Tibial nerve (tissue), 4 donors: ENCODE measurements at regions not wholly inside any gene's neighbourhood (a gene's known extent, or its start where the extent isn't known, plus 50 kb on each side); places are given as distances from the start of the nearest gene placed in this dataset.

ENCODE experiments used
- DNase-seq, 2 donors: peaks; one replicate each; pipeline ENCODE4 v3.0.0-alpha.2; 2019; ENCODE audit warnings: low spot score in 2 of 2
- H3K27ac ChIP-seq, 4 donors: fragments of 200-600 bp; sonication (generic) in 3 of 4; one replicate each; pipeline ENCODE4 v1.5.1; 2017 to 2019; ENCODE audit warnings: mild to moderate bottlenecking in 1 of 4
- H3K27me3 ChIP-seq, 2 donors: fragments of 200-600 bp; sonication (generic) in 1 of 2; one replicate each; pipeline versions ENCODE4 v1.5.1 to v1.6.0; 2017 to 2019
- H3K36me3 ChIP-seq, 3 donors: fragments of 200-600 bp; sonication (generic); one replicate each; pipeline ENCODE4 v1.5.1; 2018 to 2019
- H3K4me1 ChIP-seq, 4 donors: fragments of 200-600 bp; sonication (generic) in 3 of 4; one replicate each; pipeline ENCODE4 v1.5.1; 2017 to 2019
- H3K4me3 ChIP-seq, 4 donors: fragments of 200-600 bp; sonication (generic) in 3 of 4; one replicate each; pipeline ENCODE4 v1.5.1; 2017 to 2019; ENCODE audit warnings: mild to moderate bottlenecking in 1 of 4, moderate library complexity in 1 of 4
- H3K9me3 ChIP-seq, 4 donors: fragments of 200-600 bp; sonication (generic) in 3 of 4; one replicate each; pipeline ENCODE4 v1.5.1; 2017 to 2019
- EP300 ChIP-seq, 2 donors: sonication (generic); formaldehyde crosslinking; IDR thresholded peaks; one replicate each; pipeline ENCODE4 v1.6.1; 2017; ENCODE audit warnings: antibody characterized with exemption in 2 of 2, mild to moderate bottlenecking in 1 of 2
- POLR2A ChIP-seq, 2 donors: fragments of 450-650 bp; IDR thresholded peaks; one replicate each; pipeline ENCODE4 v1.6.1; 2017; ENCODE audit warnings: antibody characterized with exemption in 2 of 2, mild to moderate bottlenecking in 2 of 2, moderate library complexity in 2 of 2
- WGBS, 2 donors: methylation state at CpG; one replicate each; pipeline ENCODE4 v1.1.5; 2018; 5-methylcytosine and 5-hydroxymethylcytosine counted together
- TF ChIP-seq, protein P1 (sequence below), 5 experiments: fragments of 200-600 bp in 3 of 5; fragments of 450-650 bp in 2 of 5; sonication (generic) in 3 of 5; IDR thresholded peaks; one replicate each; pipeline ENCODE4 v1.5.1; 2016 to 2019; ENCODE audit warnings: antibody characterized with exemption in 5 of 5, mild to moderate bottlenecking in 3 of 5, moderate library complexity in 2 of 5

DNA sequence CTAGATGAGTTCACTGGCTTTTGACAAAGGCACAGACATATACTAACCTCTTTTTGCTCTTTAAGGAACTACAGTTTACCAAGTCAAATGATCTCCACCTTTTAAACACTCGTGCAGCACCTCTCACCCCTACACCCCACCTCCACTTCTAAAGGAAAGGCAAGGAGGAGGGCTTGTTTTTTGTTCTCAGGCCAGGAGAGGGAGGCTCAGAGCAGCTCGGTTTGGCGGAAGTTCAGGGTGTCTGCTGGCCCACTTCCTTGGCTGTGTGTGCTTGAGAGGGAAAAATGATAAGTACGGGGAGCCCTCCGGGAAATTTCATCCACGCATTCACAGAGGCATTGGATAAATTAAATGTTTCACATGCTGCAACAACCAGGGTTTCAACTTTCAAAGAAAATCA, 667.9 kb downstream of the BCL11A start:
- H3K36me3 ChIP-seq = no peaks in the 10 kb centered on the region
- H3K4me3 ChIP-seq = no peak overlapping the region
- no peaks in the 10 kb centered on the region for H3K27me3 ChIP-seq
- TF ChIP-seq, protein P1, sequence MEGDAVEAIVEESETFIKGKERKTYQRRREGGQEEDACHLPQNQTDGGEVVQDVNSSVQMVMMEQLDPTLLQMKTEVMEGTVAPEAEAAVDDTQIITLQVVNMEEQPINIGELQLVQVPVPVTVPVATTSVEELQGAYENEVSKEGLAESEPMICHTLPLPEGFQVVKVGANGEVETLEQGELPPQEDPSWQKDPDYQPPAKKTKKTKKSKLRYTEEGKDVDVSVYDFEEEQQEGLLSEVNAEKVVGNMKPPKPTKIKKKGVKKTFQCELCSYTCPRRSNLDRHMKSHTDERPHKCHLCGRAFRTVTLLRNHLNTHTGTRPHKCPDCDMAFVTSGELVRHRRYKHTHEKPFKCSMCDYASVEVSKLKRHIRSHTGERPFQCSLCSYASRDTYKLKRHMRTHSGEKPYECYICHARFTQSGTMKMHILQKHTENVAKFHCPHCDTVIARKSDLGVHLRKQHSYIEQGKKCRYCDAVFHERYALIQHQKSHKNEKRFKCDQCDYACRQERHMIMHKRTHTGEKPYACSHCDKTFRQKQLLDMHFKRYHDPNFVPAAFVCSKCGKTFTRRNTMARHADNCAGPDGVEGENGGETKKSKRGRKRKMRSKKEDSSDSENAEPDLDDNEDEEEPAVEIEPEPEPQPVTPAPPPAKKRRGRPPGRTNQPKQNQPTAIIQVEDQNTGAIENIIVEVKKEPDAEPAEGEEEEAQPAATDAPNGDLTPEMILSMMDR (IDR thresholded peaks at IDR 0.05) = no peak
- no peak for TF ChIP-seq EP300 (IDR thresholded peaks at IDR 0.05)
- no peak for TF ChIP-seq POLR2A (IDR thresholded peaks at IDR 0.05)
- WGBS, 2 donors = 52 to 53% methylated on average over 6 of the region's 6 CpGs
- H3K4me1 ChIP-seq = no peaks in the 10 kb centered on the region
- no peaks in the 10 kb centered on the region for H3K9me3 ChIP-seq
- H3K27ac ChIP-seq = no peak overlapping the region
- DNase-seq = no peak

DNA sequence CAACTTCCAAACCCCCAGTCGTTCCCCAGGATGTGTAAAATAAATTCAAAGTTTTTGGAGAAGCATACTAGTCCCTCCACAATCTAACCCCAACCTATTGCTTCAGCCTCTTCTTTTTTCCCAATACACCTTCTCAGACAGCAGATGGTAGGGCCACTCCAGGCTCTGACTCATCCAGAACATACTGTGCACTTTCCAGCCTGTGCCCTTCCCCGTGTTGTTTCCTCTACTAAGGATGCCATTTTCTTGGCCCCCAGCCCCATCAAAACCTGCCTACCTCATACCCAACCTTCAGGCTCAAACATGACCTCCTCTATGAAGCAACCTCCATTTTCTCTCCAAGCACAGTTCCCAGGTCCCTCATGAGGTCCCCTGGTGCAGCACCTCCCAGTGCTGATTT, 669.3 kb downstream of the BCL11A start:
- TF ChIP-seq EP300 (IDR thresholded peaks at IDR 0.05) (no peak), POLR2A (IDR thresholded peaks at IDR 0.05) (no peak)
- TF ChIP-seq, protein P1 (IDR thresholded peaks at IDR 0.05) = no peak

DNA sequence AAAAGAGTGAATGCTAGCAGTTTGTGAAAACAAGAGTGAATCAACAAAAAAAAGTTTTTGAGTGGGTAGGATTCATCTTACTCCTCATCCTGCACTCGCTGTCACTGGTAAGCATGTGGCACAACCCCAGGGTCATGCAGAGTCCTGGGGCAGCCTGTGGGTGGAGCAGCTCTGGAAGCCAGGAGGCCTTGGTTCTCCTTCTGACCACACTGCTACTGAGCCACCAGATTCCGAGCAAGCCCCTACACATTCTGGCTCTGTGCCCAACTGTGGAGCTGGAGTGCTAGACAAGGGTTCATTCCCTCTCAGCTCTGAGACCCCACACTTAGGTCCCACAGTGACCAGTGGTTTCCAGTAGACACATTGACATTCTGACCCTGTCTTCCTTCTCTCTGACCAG, 670.6 kb downstream of the BCL11A start:
- Histone ChIP-seq H3K27me3 (no peaks in the 10 kb centered on the region), H3K9me3 (no peaks in the 10 kb centered on the region), H3K4me1 (no peaks in the 10 kb centered on the region), H3K27ac (no peak overlapping the region), H3K4me3 (no peak overlapping the region), H3K36me3 (no peaks in the 10 kb centered on the region)
- no peak for DNase-seq
- WGBS, 2 donors = 37 to 50% methylated on average over 2 of the region's 2 CpGs
- TF ChIP-seq POLR2A (IDR thresholded peaks at IDR 0.05) (no peak), EP300 (IDR thresholded peaks at IDR 0.05) (no peak)
- TF ChIP-seq, protein P1 (IDR thresholded peaks at IDR 0.05) = no peak

More for the DNA sequence above, 669.3 kb downstream of the BCL11A start:
- no peak for DNase-seq
- H3K9me3 ChIP-seq = no peaks in the 10 kb centered on the region
- no peak overlapping the region for H3K27ac ChIP-seq
- no peaks in the 10 kb centered on the region for H3K4me1 ChIP-seq
- 80 to 89% methylated on average over 2 of the region's 2 CpGs for WGBS, 2 donors
- no peak overlapping the region for H3K4me3 ChIP-seq
- H3K36me3 ChIP-seq = no peaks in the 10 kb centered on the region
- no peaks in the 10 kb centered on the region for H3K27me3 ChIP-seq

DNA sequence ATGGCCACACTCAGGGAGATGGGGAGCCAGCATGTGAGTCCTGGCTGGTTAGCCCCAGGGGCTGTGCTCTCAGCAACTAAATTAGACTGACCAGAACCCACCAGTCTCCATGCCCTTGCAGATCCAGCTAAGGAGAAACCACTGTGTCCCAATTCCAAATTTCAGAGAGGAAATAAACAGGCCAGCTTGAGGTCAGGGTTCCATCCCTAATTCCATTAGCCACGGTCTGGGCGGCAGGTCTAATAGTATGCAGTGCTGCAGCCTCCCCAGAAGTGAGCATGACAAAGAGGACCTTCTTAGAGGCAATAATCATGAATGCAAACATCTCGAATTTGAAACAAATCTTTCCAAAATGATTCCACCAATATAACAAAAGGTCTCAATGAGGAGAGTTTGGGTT, 671.2 kb downstream of the BCL11A start:
- DNase-seq = no peak
- Histone ChIP-seq H3K27ac (no peak overlapping the region), H3K27me3 (no peaks in the 10 kb centered on the region), H3K36me3 (no peaks in the 10 kb centered on the region), H3K9me3 (no peaks in the 10 kb centered on the region), H3K4me3 (no peak overlapping the region), H3K4me1 (no peaks in the 10 kb centered on the region)
- no peak for TF ChIP-seq EP300 (IDR thresholded peaks at IDR 0.05)
- WGBS, 2 donors = 67 to 76% methylated on average over 3 of the region's 3 CpGs

GRCh38 chr2:59881218-59881617, 672.2 kb downstream of the BCL11A start:
- no peak overlapping the region for H3K4me3 ChIP-seq
- no peak for DNase-seq
- H3K9me3 ChIP-seq = no peaks in the 10 kb centered on the region
- H3K4me1 ChIP-seq = no peaks in the 10 kb centered on the region
- 48 to 53% methylated on average over 1 of the region's 1 CpG for WGBS, 2 donors
- no peak for TF ChIP-seq EP300 (IDR thresholded peaks at IDR 0.05)
- TF ChIP-seq, protein P1 (IDR thresholded peaks at IDR 0.05) = no peak
- TF ChIP-seq POLR2A (IDR thresholded peaks at IDR 0.05) = no peak
- H3K36me3 ChIP-seq = no peaks in the 10 kb centered on the region
- no peak overlapping the region for H3K27ac ChIP-seq
- H3K27me3 ChIP-seq = no peaks in the 10 kb centered on the region

- no peak for DNase-seq
- 84% methylated on average over 9 of the region's 9 CpGs for WGBS, 2 donors
- Histone ChIP-seq H3K27ac (no peak overlapping the region), H3K27me3 (no peaks in the 10 kb centered on the region), H3K36me3 (no peaks in the 10 kb centered on the region), H3K4me3 (no peak overlapping the region), H3K4me1 (no peaks in the 10 kb centered on the region), H3K9me3 (no peaks in the 10 kb centered on the region)
- TF ChIP-seq, protein P1 (IDR thresholded peaks at IDR 0.05) = no peak
- TF ChIP-seq POLR2A (IDR thresholded peaks at IDR 0.05) (no peak), EP300 (IDR thresholded peaks at IDR 0.05) (no peak)
Measured at GRCh38 chr2:59879700-59880131, 673.7 kb downstream of the BCL11A start.
